Neural progenitor cell (in vitro differentiated cells): ENCODE measurements at regions not wholly inside any gene's neighbourhood (a gene's known extent, or its start where the extent isn't known, plus 50 kb on each side); places are given as distances from the start of the nearest gene placed in this dataset.

Experiments used
- DNase-seq: peaks from one replicate; pipeline ENCODE4 v3.0.0-alpha.2; 2016; ENCODE audit warnings: low spot score
- H2AFZ ChIP-seq: fragments of 200-600 bp; sonication (generic); replicated peaks from 2 replicates; pipeline ENCODE4 v1.6.1; 2016; ENCODE audit warnings: antibody characterized with exemption
- H3F3A ChIP-seq: fragments of 200-600 bp; sonication (generic); 2 replicates; pipeline ENCODE4 v1.6.1; 2016; ENCODE audit warnings: antibody characterized with exemption, low read depth
- H3K27ac ChIP-seq: fragments of 200-600 bp; sonication (generic); 2 replicates; pipeline ENCODE4 v1.5.1; 2016; ENCODE audit warnings: mild to moderate bottlenecking
- H3K27me3 ChIP-seq: fragments of 200-600 bp; sonication (generic); 2 replicates; pipeline ENCODE4 v1.6.1; 2016; ENCODE audit warnings: mild to moderate bottlenecking, moderate library complexity
- H3K36me3 ChIP-seq: fragments of 200-600 bp; sonication (generic); 2 replicates; pipeline ENCODE4 v1.5.1; 2016
- H3K4me1 ChIP-seq: fragments of 200-600 bp; sonication (generic); 2 replicates; pipeline ENCODE4 v1.6.1; 2016; ENCODE audit warnings: mixed run types
- H3K4me2 ChIP-seq: fragments of 200-600 bp; sonication (generic); 2 replicates; pipeline ENCODE4 v1.6.1; 2016
- H3K4me3 ChIP-seq: fragments of 200-600 bp; sonication (generic); 2 replicates; pipeline ENCODE4 v1.5.1; 2016
- H3K79me2 ChIP-seq: fragments of 200-600 bp; sonication (generic); 2 replicates; pipeline ENCODE4 v1.6.1; 2016; ENCODE audit warnings: low read depth
- H3K9ac ChIP-seq: fragments of 200-600 bp; sonication (generic); 2 replicates; pipeline ENCODE4 v1.6.1; 2016
- H3K9me3 ChIP-seq: fragments of 200-600 bp; sonication (generic); 2 replicates; pipeline ENCODE4 v1.5.1; 2016; ENCODE audit warnings: low read depth
- H4K20me1 ChIP-seq: fragments of 200-600 bp; sonication (generic); 2 replicates; pipeline ENCODE4 v1.6.1; 2016; ENCODE audit warnings: low read depth
- H3K27ac Mint-ChIP-seq: 3 replicates; pipeline ENCODE4 v1.8.0; 2021; ENCODE audit warnings: mixed read lengths
- H3K27me3 Mint-ChIP-seq: 2 replicates; pipeline ENCODE4 v1.8.0; 2022; ENCODE audit warnings: low read depth, mild to moderate bottlenecking, inconsistent platforms, moderate library complexity, mixed read lengths; ENCODE audit not compliant: insufficient read depth
- H3K36me3 Mint-ChIP-seq: 3 replicates; pipeline ENCODE4 v1.8.0; 2021; ENCODE audit warnings: mixed read lengths
- H3K4me1 Mint-ChIP-seq: 3 replicates; pipeline ENCODE4 v1.8.0; 2021; ENCODE audit warnings: mixed read lengths
- H3K4me3 Mint-ChIP-seq: 3 replicates; pipeline ENCODE4 v1.8.0; 2021; ENCODE audit warnings: mild to moderate bottlenecking, moderate library complexity, mixed read lengths
- H3K9me3 Mint-ChIP-seq: 3 replicates; pipeline ENCODE4 v1.8.0; 2020; ENCODE audit warnings: mixed read lengths
- EZH2 ChIP-seq: fragments of 200-600 bp; sonication (generic); IDR thresholded peaks from 2 replicates; pipeline ENCODE4 v1.6.1; 2017; ENCODE audit warnings: antibody characterized with exemption, mild to moderate bottlenecking, moderate library complexity
- EZH2phosphoT487 ChIP-seq: fragments of 200-600 bp; sonication (generic); IDR thresholded peaks from 2 replicates; pipeline ENCODE4 v1.6.1; 2017; ENCODE audit warnings: antibody characterized with exemption
- TF ChIP-seq, protein P1 (sequence below): fragments of 200-600 bp; sonication (generic); IDR thresholded peaks from 2 replicates; pipeline ENCODE4 v1.5.1; 2017; ENCODE audit warnings: antibody characterized with exemption, mild to moderate bottlenecking

DNA sequence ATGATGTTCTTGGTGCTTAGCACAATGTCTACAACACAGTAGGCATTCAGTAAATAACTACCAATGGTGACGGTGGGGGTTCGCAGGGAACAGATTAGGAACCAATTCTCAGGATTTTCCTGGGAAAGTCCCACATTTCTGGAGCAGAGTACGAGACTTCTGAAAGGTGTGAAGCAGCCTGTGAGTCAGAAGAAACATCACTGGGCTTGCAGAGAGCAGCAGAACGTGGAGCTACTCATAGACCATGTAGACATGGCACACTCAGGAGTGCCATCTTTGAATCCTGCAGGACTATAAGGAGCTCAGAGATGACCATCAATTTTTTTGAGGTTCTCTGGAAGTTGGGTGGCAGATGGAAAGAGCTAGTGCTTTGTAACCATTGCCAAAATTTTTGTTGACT is 106.6 kb upstream of the ANKRD55 start:
- TF ChIP-seq EZH2phosphoT487 (no peak), EZH2 (no peak)
- TF ChIP-seq, protein P1, sequence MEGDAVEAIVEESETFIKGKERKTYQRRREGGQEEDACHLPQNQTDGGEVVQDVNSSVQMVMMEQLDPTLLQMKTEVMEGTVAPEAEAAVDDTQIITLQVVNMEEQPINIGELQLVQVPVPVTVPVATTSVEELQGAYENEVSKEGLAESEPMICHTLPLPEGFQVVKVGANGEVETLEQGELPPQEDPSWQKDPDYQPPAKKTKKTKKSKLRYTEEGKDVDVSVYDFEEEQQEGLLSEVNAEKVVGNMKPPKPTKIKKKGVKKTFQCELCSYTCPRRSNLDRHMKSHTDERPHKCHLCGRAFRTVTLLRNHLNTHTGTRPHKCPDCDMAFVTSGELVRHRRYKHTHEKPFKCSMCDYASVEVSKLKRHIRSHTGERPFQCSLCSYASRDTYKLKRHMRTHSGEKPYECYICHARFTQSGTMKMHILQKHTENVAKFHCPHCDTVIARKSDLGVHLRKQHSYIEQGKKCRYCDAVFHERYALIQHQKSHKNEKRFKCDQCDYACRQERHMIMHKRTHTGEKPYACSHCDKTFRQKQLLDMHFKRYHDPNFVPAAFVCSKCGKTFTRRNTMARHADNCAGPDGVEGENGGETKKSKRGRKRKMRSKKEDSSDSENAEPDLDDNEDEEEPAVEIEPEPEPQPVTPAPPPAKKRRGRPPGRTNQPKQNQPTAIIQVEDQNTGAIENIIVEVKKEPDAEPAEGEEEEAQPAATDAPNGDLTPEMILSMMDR, result no peak
- H4K20me1 ChIP-seq, result no peaks in the 10 kb centered on the region
- H2AFZ ChIP-seq, result no peak overlapping the region
- H3K27me3 Mint-ChIP-seq, result peaks cover 6% of the 10 kb centered on the region
- no peaks in the 10 kb centered on the region for H3F3A ChIP-seq
- no peaks in the 10 kb centered on the region for H3K36me3 Mint-ChIP-seq
- H3K4me2 ChIP-seq, result no peak overlapping the region
- H3K9ac ChIP-seq, result no peak overlapping the region
- H3K9me3 Mint-ChIP-seq, result peaks cover 9% of the 10 kb centered on the region
- no peaks in the 10 kb centered on the region for H3K4me1 Mint-ChIP-seq
- H3K79me2 ChIP-seq, result no peaks in the 10 kb centered on the region
- no peak overlapping the region for H3K27ac ChIP-seq
- no peaks in the 10 kb centered on the region for H3K36me3 ChIP-seq
- H3K27me3 ChIP-seq, result no peaks in the 10 kb centered on the region
- H3K4me3 Mint-ChIP-seq, result no peak overlapping the region
- no peak overlapping the region for H3K4me3 ChIP-seq
- no peaks in the 10 kb centered on the region for H3K4me1 ChIP-seq
- no peak for DNase-seq
- H3K27ac Mint-ChIP-seq, result no peak overlapping the region
- peaks cover 4% of the 10 kb centered on the region for H3K9me3 ChIP-seq

DNA sequence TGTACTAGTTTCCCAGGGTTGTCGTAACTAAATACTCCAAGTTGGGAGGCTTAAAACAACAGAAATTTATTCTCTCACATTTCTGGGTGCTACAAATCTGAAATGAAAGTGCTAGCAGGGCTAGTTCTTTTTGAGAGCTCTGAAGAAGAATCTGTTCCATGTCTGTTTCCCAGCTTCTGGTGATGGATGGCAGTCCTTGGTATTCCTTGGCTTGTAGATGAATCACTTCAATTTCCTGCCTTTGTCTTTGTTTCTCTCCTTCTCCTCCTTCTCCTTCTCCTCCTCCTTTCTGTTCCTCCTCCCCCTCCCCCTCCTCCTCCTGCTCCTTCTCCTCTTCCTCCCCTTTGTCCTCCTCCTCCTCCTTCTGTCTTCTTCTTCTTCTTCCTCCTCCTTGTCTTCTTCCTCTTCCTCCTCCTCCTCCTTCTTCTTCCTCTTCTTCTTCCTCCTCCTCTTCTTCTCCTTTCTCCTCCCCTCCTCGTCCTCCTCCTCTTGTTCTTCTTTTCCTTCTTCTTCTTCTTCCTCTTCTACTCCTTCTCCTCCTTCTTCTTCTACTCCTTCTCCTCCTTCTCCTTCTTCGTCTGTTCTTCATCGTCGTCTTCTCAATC is 104.7 kb upstream of the ANKRD55 start:
- no peak overlapping the region for H3K4me3 ChIP-seq
- Mint-ChIP-seq H3K4me3 (no peak overlapping the region), H3K4me1 (no peaks in the 10 kb centered on the region), H3K36me3 (peaks cover 1% of the 10 kb centered on the region), H3K9me3 (peaks cover 18% of the 10 kb centered on the region), H3K27me3 (peaks cover 4% of the 10 kb centered on the region), H3K27ac (no peak overlapping the region)
- no peaks in the 10 kb centered on the region for H3K4me1 ChIP-seq
- H3K27me3 ChIP-seq, result no peaks in the 10 kb centered on the region
- H3K27ac ChIP-seq, result no peak overlapping the region
- peaks cover 4% of the 10 kb centered on the region for H3K9me3 ChIP-seq
- H4K20me1 ChIP-seq, result no peaks in the 10 kb centered on the region
- no peaks in the 10 kb centered on the region for H3K36me3 ChIP-seq
- no peak for DNase-seq
- no peak overlapping the region for H3K4me2 ChIP-seq
- no peaks in the 10 kb centered on the region for H3F3A ChIP-seq
- TF ChIP-seq EZH2, result no peak
- TF ChIP-seq, protein P1, result no peak
- TF ChIP-seq EZH2phosphoT487, result no peak
- H3K79me2 ChIP-seq, result no peaks in the 10 kb centered on the region
- no peak overlapping the region for H2AFZ ChIP-seq
- no peak overlapping the region for H3K9ac ChIP-seq

DNA sequence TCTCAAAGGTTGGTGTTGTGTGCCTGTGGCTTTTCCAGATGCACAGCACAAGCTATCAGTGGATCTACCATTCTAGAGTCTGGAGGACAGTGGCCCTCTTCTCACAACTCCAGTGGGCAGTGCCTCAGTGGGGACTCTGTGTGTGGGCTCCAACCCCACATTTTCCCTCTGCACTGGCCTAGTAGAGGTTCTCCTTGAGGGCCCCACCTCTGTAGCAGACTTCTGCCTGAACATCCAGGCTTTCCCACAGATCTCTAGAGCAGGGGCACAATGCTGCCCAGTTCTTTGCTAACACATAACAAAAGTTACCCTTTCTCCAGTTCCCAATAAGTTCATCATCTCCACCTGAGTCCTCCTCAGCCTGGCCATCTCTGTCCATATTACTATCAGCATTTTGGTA is 102.1 kb upstream of the ANKRD55 start:
- Histone ChIP-seq H3K79me2 (no peaks in the 10 kb centered on the region), H3K4me1 (no peaks in the 10 kb centered on the region), H4K20me1 (no peaks in the 10 kb centered on the region), H3K27ac (no peak overlapping the region), H3K4me3 (no peak overlapping the region), H3K4me2 (no peak overlapping the region), H3K9me3 (peaks cover 4% of the 10 kb centered on the region), H3K36me3 (no peaks in the 10 kb centered on the region), H2AFZ (no peak overlapping the region), H3F3A (no peaks in the 10 kb centered on the region), H3K9ac (no peak overlapping the region), H3K27me3 (no peaks in the 10 kb centered on the region)
- H3K27ac Mint-ChIP-seq, result no peak overlapping the region
- no peak for TF ChIP-seq EZH2
- H3K4me3 Mint-ChIP-seq, result no peak overlapping the region
- DNase-seq, result no peak
- H3K9me3 Mint-ChIP-seq, result peaks cover 20% of the 10 kb centered on the region
- peaks cover 6% of the 10 kb centered on the region for H3K27me3 Mint-ChIP-seq
- H3K36me3 Mint-ChIP-seq, result peaks cover 1% of the 10 kb centered on the region
- H3K4me1 Mint-ChIP-seq, result no peaks in the 10 kb centered on the region

DNA sequence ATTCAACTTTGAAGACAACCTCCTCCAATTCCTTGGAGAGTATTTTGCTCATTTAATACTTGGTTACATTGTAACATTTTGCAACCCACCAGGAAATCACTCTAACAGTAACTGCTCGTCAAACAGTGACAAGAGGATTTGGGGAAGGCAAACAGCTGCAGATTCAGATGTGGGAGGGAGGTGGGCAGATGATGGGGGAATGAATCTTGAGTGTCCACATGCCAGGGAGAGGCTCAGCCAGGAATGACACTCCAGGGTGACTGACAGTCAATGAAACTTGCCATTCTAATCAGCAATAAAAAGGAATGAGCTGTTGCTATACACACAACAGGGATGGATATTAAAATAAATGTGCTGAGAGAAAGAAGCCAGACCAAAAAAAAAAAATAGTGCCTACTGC is 97.7 kb upstream of the ANKRD55 start:
- peaks cover 4% of the 10 kb centered on the region for H3K9me3 ChIP-seq
- no peaks in the 10 kb centered on the region for H4K20me1 ChIP-seq
- no peak overlapping the region for H3K4me3 ChIP-seq
- Mint-ChIP-seq H3K9me3 (peaks cover 19% of the 10 kb centered on the region), H3K27me3 (peaks cover 2% of the 10 kb centered on the region), H3K27ac (no peak overlapping the region), H3K36me3 (peaks cover 1% of the 10 kb centered on the region), H3K4me1 (peaks cover 8% of the 10 kb centered on the region), H3K4me3 (no peak overlapping the region)
- H2AFZ ChIP-seq, result no peak overlapping the region
- H3K9ac ChIP-seq, result no peak overlapping the region
- no peaks in the 10 kb centered on the region for H3K27me3 ChIP-seq
- no peak overlapping the region for H3K27ac ChIP-seq
- peaks cover 10% of the 10 kb centered on the region for H3K4me1 ChIP-seq
- DNase-seq, result no peak
- no peak overlapping the region for H3K4me2 ChIP-seq
- TF ChIP-seq EZH2phosphoT487, result no peak
- TF ChIP-seq, protein P1, result no peak
- no peaks in the 10 kb centered on the region for H3F3A ChIP-seq
- no peaks in the 10 kb centered on the region for H3K79me2 ChIP-seq
- H3K36me3 ChIP-seq, result no peaks in the 10 kb centered on the region
